ENCODE measurements at regions not wholly inside any gene's neighbourhood (a gene's known extent, or its start where the extent isn't known, plus 50 kb on each side); places are given as distances from the start of the nearest gene placed in this dataset.
"Not testable (repeated sequence)": the region's sequence is repeated elsewhere in the genome, so short reads cannot be mapped to it uniquely, and the experiment has no call there.

- DNase-seq: no peak
These were observed 87.9 kb upstream of the ZNF217 start for GRCh38 chr20:53681352-53682212.

DNA sequence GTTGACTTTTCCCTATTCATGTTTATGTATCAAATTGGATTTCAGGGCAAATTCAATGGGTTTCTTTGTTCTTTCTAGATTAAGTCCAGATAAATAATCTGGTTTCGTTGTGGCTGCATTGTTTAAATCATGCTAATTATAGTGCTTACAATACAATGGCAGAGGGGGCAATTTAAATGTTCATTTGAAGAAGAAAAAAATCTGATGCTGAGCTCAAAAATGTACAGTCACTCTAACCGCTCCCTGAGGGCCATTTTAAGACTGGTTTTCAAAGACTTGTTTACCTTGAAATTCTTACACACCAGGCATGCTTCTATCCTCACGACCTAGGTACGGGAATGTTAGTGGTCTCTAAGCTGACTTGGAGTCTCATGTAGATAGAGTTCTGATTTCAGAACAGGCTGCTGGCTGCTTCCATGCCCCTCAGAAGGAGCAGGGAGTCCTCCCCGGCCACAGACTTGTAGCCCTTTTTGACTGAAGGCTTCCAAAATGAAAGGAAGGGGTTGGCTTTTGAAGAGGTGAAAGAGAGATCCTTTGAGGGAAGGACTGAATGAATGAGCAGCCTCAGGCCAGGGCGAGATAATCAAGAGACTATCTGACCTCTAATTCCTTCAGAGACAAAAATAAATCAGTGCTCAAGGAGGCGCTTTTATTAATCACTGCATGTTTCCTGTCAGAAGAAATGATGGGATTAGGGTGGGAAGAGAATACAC, 86.1 kb upstream of the ZNF217 start:
- DNase-seq: no peak

- DNase-seq: no peak
These were observed 85.5 kb upstream of the ZNF217 start for GRCh38 chr20:53678990-53679596.

- no peak for DNase-seq
These were observed 84.8 kb upstream of the ZNF217 start for GRCh38 chr20:53678315-53678989.

DNA sequence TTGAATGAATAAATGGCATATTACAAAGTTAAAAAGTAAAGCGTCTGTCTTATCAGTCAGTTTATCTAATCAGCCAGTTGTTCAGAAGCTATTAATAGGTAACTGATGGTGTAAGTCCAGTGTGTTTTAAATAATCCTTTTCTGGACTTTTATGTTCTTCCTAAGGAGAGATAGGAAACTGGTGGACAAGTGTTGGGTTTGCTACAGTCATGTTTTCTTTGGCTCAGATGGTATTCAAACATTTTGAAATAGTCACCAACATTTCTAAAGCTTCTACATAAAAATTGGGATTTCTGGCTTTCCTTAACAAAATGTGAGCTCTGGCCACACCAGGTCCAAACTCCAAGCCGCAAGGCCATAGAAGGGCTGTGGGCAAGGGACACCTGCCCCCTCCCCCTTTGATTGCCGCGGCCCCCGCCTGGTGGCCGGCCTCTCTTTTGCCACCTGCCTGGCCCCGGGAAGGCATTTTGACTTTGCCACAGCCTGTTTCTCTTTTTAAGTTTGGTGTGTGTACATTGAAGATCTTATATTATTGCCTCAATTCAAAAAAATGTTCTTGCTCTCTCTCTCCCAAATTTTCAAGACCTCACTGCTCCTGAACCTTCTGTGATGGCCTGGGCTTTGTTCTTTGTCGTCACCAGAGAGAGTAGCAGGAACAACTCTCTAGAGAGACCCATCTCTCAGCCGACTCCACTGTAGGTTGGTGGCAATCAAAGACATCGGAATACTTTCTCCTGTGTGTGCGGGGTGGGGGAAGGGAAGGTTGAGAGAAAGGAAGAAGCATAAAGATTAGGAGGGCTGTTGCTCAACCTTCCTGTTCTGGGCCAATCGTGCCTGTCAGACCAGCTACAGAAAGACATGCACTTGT, 84.0 kb upstream of the ZNF217 start:
- DNase-seq: no peak

DNA sequence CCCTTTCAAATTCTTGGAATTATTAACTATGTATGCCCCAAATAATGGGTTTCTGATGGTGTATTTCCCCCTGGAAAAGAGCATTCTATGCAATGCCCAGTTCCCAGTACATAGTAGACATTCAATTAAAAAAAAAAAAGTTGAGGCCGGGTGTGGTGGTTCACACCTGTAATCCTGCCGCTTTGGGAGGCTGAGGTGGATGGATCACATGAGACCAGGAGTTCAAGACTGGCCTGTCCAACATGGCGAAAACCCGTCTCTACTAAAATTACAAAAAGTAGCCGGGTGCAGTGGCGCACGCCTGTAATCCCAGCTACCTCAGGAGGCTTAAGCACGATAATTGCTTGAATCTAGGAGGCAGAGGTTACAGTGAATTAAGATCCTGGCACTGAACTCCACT, 83.3 kb upstream of the ZNF217 start:
- DNase-seq: no peak

GRCh38 chr20:53676519-53676822, 82.8 kb upstream of the ZNF217 start:
- DNase-seq: no peak

DNA sequence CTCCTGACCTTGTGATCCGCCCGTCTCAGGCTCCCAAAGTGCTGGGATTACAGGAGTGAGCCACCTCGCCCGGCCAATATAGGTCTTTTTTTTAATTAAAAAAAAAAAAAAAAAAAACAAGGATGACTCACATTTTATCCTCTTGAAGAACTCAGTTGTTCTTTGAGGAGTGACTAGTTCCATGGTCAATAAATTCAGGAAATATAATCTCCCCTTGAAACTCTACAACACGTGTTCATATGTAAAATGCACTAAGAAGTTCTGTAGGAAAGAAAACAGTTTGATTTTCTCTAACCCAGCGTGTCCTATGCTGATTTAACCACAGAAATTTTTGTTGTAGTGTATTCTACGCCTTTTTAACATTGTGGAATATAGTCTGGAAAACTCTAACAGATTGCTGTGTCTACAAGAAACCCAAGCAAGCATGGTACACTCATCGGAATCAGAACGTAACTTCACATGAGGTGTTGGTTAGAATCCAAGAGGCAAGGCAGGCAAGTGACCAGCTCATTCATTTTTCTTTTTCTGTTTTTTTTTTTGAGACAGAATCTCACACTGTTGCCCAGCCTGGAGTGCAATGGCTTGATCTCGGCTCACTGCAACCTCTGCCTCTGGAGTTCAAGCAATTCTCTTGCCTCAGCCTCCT, 79.0 kb upstream of the ZNF217 start:
- no peak for DNase-seq

- DNase-seq: no peak
These were observed 77.7 kb upstream of the ZNF217 start for GRCh38 chr20:53671370-53671769.

- not testable (repeated sequence) for DNase-seq
These were observed 76.1 kb upstream of the ZNF217 start for GRCh38 chr20:53669517-53670313.

DNA sequence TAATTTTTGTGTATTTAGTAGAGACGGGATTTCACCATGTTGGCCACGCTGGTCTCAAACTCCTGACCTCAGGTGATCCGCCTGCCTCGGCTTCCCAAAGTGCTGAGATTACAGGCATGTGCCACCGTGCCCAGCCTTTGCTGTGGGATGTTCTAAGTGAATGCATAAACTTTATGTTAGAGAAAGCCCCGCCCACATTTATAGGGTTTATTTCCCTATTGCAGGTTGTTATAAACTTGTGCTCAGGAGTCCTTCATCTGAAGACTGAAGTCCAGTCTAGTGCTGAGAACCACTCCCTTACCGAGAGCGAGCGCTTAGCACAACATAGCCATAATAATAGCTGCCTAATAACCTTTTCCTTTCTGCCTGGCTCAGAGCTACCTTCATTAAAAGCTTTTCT, 75.4 kb upstream of the ZNF217 start:
- DNase-seq: no peak

GRCh38 chr20:53666144-53666543, 72.5 kb upstream of the ZNF217 start:
- DNase-seq: no peak

DNA sequence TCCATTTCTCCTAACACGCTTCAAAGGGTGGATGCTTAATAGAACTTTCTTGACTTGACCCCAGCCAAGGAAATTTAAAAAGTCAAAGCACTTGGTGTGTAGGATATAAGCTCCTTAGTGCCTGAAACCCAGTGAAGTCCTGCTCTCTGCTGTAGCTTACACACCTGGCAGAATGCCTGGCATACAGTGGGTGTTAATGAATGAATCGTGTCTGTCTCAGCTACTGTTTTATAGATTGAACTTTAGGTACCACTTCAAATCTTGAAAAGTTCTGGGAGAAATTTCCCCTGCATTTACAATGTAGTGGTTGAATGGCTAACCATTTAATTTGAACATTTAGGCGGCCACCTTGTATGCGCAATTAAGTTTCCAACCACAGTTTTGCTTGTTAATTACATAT, 70.5 kb upstream of the ZNF217 start:
- no peak for DNase-seq

DNA sequence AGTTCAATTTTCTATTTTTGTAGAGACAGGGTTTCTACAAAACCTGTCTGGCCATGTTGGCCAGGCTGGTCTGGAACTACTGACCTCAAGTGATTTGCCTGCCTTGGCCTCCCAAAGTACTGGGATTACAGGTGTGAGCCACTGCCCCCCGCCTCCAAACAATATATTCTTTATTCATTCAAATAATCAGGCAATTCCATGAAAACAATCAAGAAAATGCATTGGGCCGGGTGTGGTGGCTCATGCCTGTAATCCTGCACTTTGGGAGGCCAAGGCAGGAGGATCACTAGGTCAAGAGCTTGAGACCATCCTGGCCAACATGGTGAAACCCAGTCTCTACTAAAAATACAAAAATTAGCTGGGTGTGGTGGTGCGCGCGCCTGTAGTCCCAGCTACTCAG, 69.9 kb upstream of the ZNF217 start:
- not testable (repeated sequence) for DNase-seq

DNA sequence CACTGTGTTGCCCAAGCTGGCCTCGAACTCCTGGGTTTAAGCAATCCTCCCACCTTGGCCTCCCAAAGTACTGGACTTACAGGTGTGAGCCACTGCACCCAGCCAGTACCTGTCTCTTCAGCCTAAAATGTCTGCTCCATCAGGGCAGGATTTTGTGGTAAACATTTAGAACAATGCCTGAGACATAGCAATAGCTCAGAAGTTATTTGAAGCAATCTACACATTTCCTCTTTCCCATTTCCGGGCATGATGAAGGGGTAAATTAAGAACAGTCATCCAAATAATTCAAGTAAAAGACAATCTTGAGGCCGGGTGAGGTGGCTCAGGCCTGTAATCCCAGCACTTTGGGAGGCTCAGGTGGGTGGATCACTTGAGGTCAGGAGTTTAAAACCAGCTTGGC, 69.0 kb upstream of the ZNF217 start:
- DNase-seq: no peak

DNA sequence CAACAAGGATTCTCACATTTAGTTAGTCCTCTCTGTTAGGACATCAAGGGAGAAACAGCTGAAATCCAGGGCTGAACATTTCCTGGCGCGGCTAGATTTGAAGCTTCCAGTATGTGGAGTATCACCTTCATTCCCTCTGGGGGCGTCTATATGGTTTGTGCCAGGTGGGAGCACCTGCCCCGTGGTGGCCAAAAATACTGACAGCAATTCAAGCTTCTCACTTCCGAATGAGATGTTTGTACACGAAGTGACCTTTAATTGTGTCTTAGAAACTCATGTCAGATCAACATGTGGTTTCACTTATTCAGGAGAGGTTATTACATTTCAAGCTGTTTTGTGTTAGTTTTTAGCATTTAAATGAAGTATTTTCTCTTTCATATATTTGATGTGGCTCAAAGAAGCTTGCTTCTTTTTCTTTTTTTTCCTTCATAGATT, 67.3 kb upstream of the ZNF217 start:
- DNase-seq: no peak

- DNase-seq: no peak
These were observed 66.7 kb upstream of the ZNF217 start for GRCh38 chr20:53660078-53660909.

GRCh38 chr20:53658973-53659372, 65.3 kb upstream of the ZNF217 start:
- no peak for DNase-seq

DNA sequence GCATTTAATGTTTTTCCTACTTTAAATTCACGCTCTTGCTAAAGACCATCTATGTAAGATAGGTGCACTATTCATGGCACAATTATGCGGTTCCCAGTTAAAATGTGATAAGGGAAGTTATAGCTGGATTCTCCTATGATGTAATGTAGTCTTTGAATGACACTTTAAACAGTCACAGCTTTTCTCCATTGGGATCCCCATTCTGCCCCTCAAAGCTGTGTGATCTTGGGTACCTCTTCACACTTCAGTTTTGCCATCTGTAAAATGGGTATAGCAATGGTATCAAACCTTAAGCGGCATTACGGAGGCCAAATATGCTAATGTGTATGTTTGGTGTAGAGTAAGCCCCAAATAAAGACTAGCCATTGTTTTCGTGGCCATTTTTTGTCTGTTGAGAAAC, 64.7 kb upstream of the ZNF217 start:
- DNase-seq: no peak

- no peak for DNase-seq
These were observed 64.1 kb upstream of the ZNF217 start for GRCh38 chr20:53657732-53658131.
